Fibroblast of lung (primary cell): ENCODE measurements at regions not wholly inside any gene's neighbourhood (a gene's known extent, or its start where the extent isn't known, plus 50 kb on each side); places are given as distances from the start of the nearest gene placed in this dataset.

Source experiments
- DNase-seq, 2 donors: peaks; one replicate each; pipeline versions ENCODE4 v3.0.0 to v3.0.0-alpha.2; 2010; ENCODE audit warnings: low read depth in 2 of 2
- H2AFZ ChIP-seq: 2 replicates; pipeline ENCODE4 v1.5.1; 2012; ENCODE audit warnings: low read length, control low read depth, inconsistent platforms
- H3K27ac ChIP-seq: 2 replicates; pipeline ENCODE4 v1.5.1; 2011; ENCODE audit warnings: low read length, control low read depth; ENCODE audit not compliant: insufficient read depth
- H3K27me3 ChIP-seq: 2 replicates; pipeline ENCODE4 v1.5.1; 2011; ENCODE audit warnings: mild to moderate bottlenecking, low read length; ENCODE audit not compliant: control insufficient read depth, insufficient read depth
- H3K36me3 ChIP-seq: 2 replicates; pipeline ENCODE4 v1.5.1; 2011; ENCODE audit warnings: low read length; ENCODE audit not compliant: control insufficient read depth, insufficient read depth
- H3K4me1 ChIP-seq: 2 replicates; pipeline ENCODE4 v1.5.1; 2011; ENCODE audit warnings: low read length; ENCODE audit not compliant: control insufficient read depth, insufficient read depth; ENCODE audit errors: extremely low read depth
- H3K4me2 ChIP-seq: 2 replicates; pipeline ENCODE4 v1.5.1; 2011; ENCODE audit warnings: low read length, control low read depth; ENCODE audit not compliant: insufficient read depth; ENCODE audit errors: extremely low read depth
- H3K4me3 ChIP-seq, 4 experiments: fragments of 200-600 bp in 1 of 4; sonication (generic) in 1 of 4; replicated peaks in 1 of 4; 2 replicates each; pipeline ENCODE4 v1.5.1; 2011 to 2016; ENCODE audit warnings: low read length in 4 of 4, low read depth in 3 of 4, mild to moderate bottlenecking in 3 of 4, control low read depth in 2 of 4, inconsistent platforms in 1 of 4, mixed read lengths in 1 of 4; ENCODE audit not compliant: insufficient read depth in 1 of 4; ENCODE audit errors: control extremely low read depth in 1 of 4
- H3K79me2 ChIP-seq: 2 replicates; pipeline ENCODE4 v1.5.1; 2012; ENCODE audit warnings: mild to moderate bottlenecking, low read length, inconsistent platforms; ENCODE audit not compliant: control insufficient read depth, insufficient read depth
- H3K9ac ChIP-seq: 2 replicates; pipeline ENCODE4 v1.5.1; 2011; ENCODE audit warnings: mild to moderate bottlenecking, low read length, control low read depth; ENCODE audit not compliant: insufficient read depth
- H3K9me3 ChIP-seq: 2 replicates; pipeline ENCODE4 v1.5.1; 2012; ENCODE audit warnings: low read depth, low read length; ENCODE audit not compliant: control insufficient read depth, insufficient read depth
- H4K20me1 ChIP-seq: 2 replicates; pipeline ENCODE4 v1.5.1; 2011; ENCODE audit warnings: low read length; ENCODE audit not compliant: control insufficient read depth, insufficient read depth; ENCODE audit errors: extremely low read depth
- CTCF ChIP-seq, 2 donors: IDR thresholded peaks in 1 of 2; conservative IDR thresholded peaks in 1 of 2; 1 replicate in 1 of 2; 2 replicates in 1 of 2; pipeline ENCODE4 v1.5.1; 2011 to 2012; ENCODE audit warnings: low read length in 2 of 2, control low read depth in 1 of 2, inconsistent platforms in 1 of 2, low read depth in 1 of 2, mild to moderate bottlenecking in 1 of 2
- EZH2 ChIP-seq: IDR thresholded peaks from 2 replicates; pipeline ENCODE4 v1.5.1; 2012; ENCODE audit warnings: low read length, control low read depth, mild to moderate bottlenecking; ENCODE audit errors: missing control alignments

GRCh38 chr3:18505056-18505455 lies 79.9 kb upstream of the SATB1 start:
- Histone ChIP-seq H3K27ac (no peak overlapping the region), H3K4me1 (no peaks in the 10 kb centered on the region), H3K9me3 (no peaks in the 10 kb centered on the region), H3K9ac (no peak overlapping the region), H2AFZ (no peak overlapping the region), H3K4me2 (no peak overlapping the region), H3K79me2 (no peaks in the 10 kb centered on the region), H4K20me1 (no peaks in the 10 kb centered on the region), H3K36me3 (no peaks in the 10 kb centered on the region), H3K4me3 (no peak overlapping the region), H3K27me3 (no peaks in the 10 kb centered on the region)
- no peak for DNase-seq
- TF ChIP-seq EZH2 (no peak), CTCF (conservative IDR thresholded peaks at IDR 0.05 in 1 of 2, IDR thresholded peaks at IDR 0.05 in 1 of 2; ENCODE audit: low read depth in 1 of 2, low read length in 2 of 2) (no peak)

GRCh38 chr3:18501679-18502343 lies 76.7 kb upstream of the SATB1 start:
- DNase-seq = no peak
- Histone ChIP-seq H3K9ac (no peak overlapping the region), H2AFZ (no peak overlapping the region), H3K27me3 (no peaks in the 10 kb centered on the region), H3K4me1 (no peaks in the 10 kb centered on the region), H3K36me3 (no peaks in the 10 kb centered on the region), H3K79me2 (no peaks in the 10 kb centered on the region), H3K4me3 (no peak overlapping the region), H3K4me2 (no peak overlapping the region), H3K9me3 (no peaks in the 10 kb centered on the region), H4K20me1 (no peaks in the 10 kb centered on the region), H3K27ac (no peak overlapping the region)
- TF ChIP-seq EZH2 (no peak), CTCF (conservative IDR thresholded peaks at IDR 0.05 in 1 of 2, IDR thresholded peaks at IDR 0.05 in 1 of 2; ENCODE audit: low read depth in 1 of 2, low read length in 2 of 2) (no peak)

GRCh38 chr3:18500322-18500721 lies 75.2 kb upstream of the SATB1 start:
- Histone ChIP-seq H2AFZ (no peak overlapping the region), H3K27ac (no peak overlapping the region), H3K9ac (no peak overlapping the region), H4K20me1 (no peaks in the 10 kb centered on the region), H3K27me3 (no peaks in the 10 kb centered on the region), H3K4me3 (no peak overlapping the region), H3K4me2 (no peak overlapping the region), H3K9me3 (no peaks in the 10 kb centered on the region), H3K79me2 (no peaks in the 10 kb centered on the region), H3K36me3 (no peaks in the 10 kb centered on the region), H3K4me1 (no peaks in the 10 kb centered on the region)
- no peak for DNase-seq
- no peak for TF ChIP-seq EZH2
- no peak for TF ChIP-seq CTCF (conservative IDR thresholded peaks at IDR 0.05 in 1 of 2, IDR thresholded peaks at IDR 0.05 in 1 of 2; ENCODE audit: low read depth in 1 of 2, low read length in 2 of 2)
